Tibial nerve (tissue), 4 donors: ENCODE measurements at regions not wholly inside any gene's neighbourhood (a gene's known extent, or its start where the extent isn't known, plus 50 kb on each side); places are given as distances from the start of the nearest gene placed in this dataset.

Experiments
- EP300 ChIP-seq, 2 donors: sonication (generic); formaldehyde crosslinking; IDR thresholded peaks; one replicate each; pipeline ENCODE4 v1.6.1; 2017; ENCODE audit warnings: antibody characterized with exemption in 2 of 2, mild to moderate bottlenecking in 1 of 2
- POLR2A ChIP-seq, 2 donors: fragments of 450-650 bp; IDR thresholded peaks; one replicate each; pipeline ENCODE4 v1.6.1; 2017; ENCODE audit warnings: antibody characterized with exemption in 2 of 2, mild to moderate bottlenecking in 2 of 2, moderate library complexity in 2 of 2
- TF ChIP-seq, protein P1 (sequence below), 5 experiments: fragments of 200-600 bp in 3 of 5; fragments of 450-650 bp in 2 of 5; sonication (generic) in 3 of 5; IDR thresholded peaks; one replicate each; pipeline ENCODE4 v1.5.1; 2016 to 2019; ENCODE audit warnings: antibody characterized with exemption in 5 of 5, mild to moderate bottlenecking in 3 of 5, moderate library complexity in 2 of 5

DNA sequence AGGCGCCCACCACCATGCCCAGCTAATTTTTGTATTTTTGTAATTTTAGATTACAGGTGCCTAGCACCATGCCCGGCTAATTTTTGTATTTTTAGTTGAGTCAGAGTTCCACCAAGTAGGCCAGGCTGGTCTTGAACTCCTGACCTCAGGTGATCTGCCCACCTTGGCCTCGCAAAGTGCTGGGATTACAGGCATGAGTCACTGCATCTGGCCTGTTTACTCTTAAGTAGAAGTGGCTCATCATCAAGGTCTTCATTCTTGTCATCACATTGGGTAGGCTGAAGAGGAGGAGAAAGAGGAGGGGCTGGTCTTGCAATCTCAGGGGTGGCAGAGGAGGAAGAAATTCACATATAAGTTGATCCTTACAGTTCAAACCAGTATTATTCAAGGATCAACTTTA is 152.4 kb upstream of the ATP2B1 start:
- TF ChIP-seq, protein P1, sequence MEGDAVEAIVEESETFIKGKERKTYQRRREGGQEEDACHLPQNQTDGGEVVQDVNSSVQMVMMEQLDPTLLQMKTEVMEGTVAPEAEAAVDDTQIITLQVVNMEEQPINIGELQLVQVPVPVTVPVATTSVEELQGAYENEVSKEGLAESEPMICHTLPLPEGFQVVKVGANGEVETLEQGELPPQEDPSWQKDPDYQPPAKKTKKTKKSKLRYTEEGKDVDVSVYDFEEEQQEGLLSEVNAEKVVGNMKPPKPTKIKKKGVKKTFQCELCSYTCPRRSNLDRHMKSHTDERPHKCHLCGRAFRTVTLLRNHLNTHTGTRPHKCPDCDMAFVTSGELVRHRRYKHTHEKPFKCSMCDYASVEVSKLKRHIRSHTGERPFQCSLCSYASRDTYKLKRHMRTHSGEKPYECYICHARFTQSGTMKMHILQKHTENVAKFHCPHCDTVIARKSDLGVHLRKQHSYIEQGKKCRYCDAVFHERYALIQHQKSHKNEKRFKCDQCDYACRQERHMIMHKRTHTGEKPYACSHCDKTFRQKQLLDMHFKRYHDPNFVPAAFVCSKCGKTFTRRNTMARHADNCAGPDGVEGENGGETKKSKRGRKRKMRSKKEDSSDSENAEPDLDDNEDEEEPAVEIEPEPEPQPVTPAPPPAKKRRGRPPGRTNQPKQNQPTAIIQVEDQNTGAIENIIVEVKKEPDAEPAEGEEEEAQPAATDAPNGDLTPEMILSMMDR (IDR thresholded peaks at IDR 0.05) = no peak
- TF ChIP-seq EP300 (IDR thresholded peaks at IDR 0.05) (no peak), POLR2A (IDR thresholded peaks at IDR 0.05) (no peak)
